Activated CD8-positive, alpha-beta memory T cell treated with anti-CD3 and anti-CD28 coated beads, Interleukin-2, amount 10 ng/mL, durations not matched to agents 7 days and 5 days (primary cell): ENCODE measurements at regions not wholly inside any gene's neighbourhood (a gene's known extent, or its start where the extent isn't known, plus 50 kb on each side); places are given as distances from the start of the nearest gene placed in this dataset.

ENCODE experiments used
- ATAC-seq: fragments of 150-1000 bp; cut with Tn5 transposase; one replicate; pipeline ENCODE4 v1.10.0; 2021; ENCODE audit warnings: moderate library complexity
- CTCF ChIA-PET: fragments of 350-600 bp; sonication (Branson Sonifier 250); formaldehyde crosslinking; loops from one replicate; lab custom pipeline; 2021; ENCODE audit warnings: antibody characterized with exemption; lab: Charles Lee
- DNase-seq: peaks from one replicate; pipeline ENCODE4 v3.0.0-alpha.2; 2020
- H3K27ac Mint-ChIP-seq: one replicate; pipeline ENCODE4 v1.8.0; 2021; ENCODE audit warnings: mild to moderate bottlenecking, mixed read lengths
- H3K27me3 Mint-ChIP-seq: one replicate; pipeline ENCODE4 v1.8.0; 2021; ENCODE audit warnings: mixed read lengths
- H3K36me3 Mint-ChIP-seq: one replicate; pipeline ENCODE4 v1.8.0; 2021; ENCODE audit warnings: mild to moderate bottlenecking, mixed read lengths
- H3K4me1 Mint-ChIP-seq: one replicate; pipeline ENCODE4 v1.8.0; 2021; ENCODE audit warnings: mixed read lengths
- H3K4me3 Mint-ChIP-seq: one replicate; pipeline ENCODE4 v1.8.0; 2021; ENCODE audit warnings: mild to moderate bottlenecking, moderate library complexity, mixed read lengths
- H3K9me3 Mint-ChIP-seq: one replicate; pipeline ENCODE4 v1.8.0; 2022; ENCODE audit warnings: low read depth, mixed read lengths

- ATAC-seq: no peak
- Mint-ChIP-seq H3K4me3 (no peak overlapping the region), H3K36me3 (no peaks in the 10 kb centered on the region), H3K27ac (no peak overlapping the region), H3K27me3 (peaks cover 2% of the 10 kb centered on the region), H3K4me1 (no peaks in the 10 kb centered on the region), H3K9me3 (no peaks in the 10 kb centered on the region)
- CTCF ChIA-PET: no interaction called here
- DNase-seq: no peak
Measured at GRCh38 chr9:87141124-87141523, 193.8 kb upstream of the GAS1 start.

DNA sequence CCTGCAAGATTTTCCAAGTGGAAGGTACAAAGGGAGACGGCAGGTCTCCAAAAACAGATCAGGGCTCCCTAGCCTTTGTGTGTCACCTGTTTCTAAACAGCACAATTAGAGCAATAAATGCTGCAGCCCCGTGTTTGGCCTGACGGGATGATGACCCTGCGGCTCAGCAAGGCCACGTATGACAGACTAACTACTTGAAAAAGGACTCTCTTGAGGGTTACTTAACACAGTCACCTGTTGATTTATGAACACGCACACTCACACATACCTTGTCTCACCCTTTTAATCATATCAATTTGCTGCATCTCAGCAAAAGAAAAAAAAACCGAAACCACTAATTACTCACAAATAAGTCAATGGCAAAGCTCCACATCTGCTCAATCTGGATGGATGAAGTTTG is 199.6 kb upstream of the GAS1 start:
- Mint-ChIP-seq H3K36me3 (no peaks in the 10 kb centered on the region), H3K9me3 (no peaks in the 10 kb centered on the region), H3K27me3 (peaks cover 35% of the 10 kb centered on the region), H3K27ac (no peak overlapping the region), H3K4me3 (no peak overlapping the region), H3K4me1 (peaks cover 1% of the 10 kb centered on the region)
- DNase-seq: no peak
- CTCF ChIA-PET: no interaction called here
- no peak for ATAC-seq

DNA sequence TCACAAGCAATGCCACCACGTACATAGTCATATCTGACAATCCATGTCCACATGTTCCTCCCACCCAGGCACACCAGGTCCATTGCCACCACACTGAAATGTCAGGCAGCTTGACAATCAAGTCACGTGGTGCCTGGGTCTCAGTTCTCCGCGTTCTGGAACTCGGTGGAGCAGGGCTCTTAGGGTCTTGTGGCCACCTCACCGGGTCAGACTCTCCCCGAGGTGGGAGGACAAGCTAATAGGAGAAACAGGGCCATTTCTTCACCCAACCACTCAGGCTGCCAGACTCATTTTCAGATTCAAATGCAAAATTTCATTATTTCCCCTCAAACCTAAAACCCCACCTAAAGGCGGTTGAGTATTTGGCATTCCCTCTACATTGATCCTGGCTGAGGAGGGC is 200.5 kb upstream of the GAS1 start:
- no peaks in the 10 kb centered on the region for H3K36me3 Mint-ChIP-seq
- CTCF ChIA-PET: no interaction called here
- no peaks in the 10 kb centered on the region for H3K9me3 Mint-ChIP-seq
- no peak overlapping the region for H3K4me3 Mint-ChIP-seq
- no peak for DNase-seq
- H3K4me1 Mint-ChIP-seq: peaks cover 1% of the 10 kb centered on the region
- no peak for ATAC-seq
- no peak overlapping the region for H3K27ac Mint-ChIP-seq
- H3K27me3 Mint-ChIP-seq: peaks cover 35% of the 10 kb centered on the region

DNA sequence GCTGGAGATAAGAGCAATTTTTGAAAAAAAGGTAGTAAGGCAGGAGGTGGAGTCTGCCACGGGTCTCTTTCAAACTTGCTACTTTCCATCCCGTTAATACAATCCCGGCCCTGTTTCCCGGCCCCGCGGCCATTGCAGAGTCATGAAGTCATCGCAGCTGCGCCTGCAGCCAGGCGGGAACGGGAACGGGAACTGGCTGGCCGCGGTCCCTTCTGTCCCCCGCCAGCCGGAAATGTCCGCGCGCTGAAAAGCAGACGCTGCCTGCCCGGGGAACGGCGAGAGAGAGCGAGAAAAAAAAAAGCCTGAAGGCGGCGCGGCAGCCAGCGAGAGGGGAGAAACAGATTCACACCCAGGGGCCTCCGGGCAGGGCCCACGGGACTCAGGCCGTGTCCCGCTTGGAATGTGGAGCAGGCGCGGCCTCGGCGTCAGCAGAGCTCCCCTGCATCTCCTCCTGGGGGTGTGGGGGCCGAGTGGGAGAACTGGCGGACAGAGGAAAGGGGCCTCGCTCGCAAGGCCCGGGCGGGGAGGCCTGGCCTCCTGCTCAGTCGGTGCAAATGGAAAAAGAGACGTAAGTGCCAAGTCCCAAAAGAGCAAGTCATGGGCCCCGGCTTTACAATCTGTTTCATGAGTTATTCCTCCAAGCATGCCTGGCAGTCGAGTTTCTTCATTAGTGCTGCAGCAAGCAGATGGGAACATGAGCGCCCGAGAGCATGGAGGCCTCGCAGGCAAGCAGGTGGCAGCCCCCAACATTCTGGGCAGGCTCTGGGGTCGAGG is 201.2 kb upstream of the GAS1 start:
- H3K36me3 Mint-ChIP-seq: no peaks in the 10 kb centered on the region
- CTCF ChIA-PET: no interaction called here
- DNase-seq: no peak
- peaks cover 35% of the 10 kb centered on the region for H3K27me3 Mint-ChIP-seq
- peaks cover 1% of the 10 kb centered on the region for H3K4me1 Mint-ChIP-seq
- no peak for ATAC-seq
- H3K9me3 Mint-ChIP-seq: no peaks in the 10 kb centered on the region
- no peak overlapping the region for H3K4me3 Mint-ChIP-seq
- no peak overlapping the region for H3K27ac Mint-ChIP-seq

DNA sequence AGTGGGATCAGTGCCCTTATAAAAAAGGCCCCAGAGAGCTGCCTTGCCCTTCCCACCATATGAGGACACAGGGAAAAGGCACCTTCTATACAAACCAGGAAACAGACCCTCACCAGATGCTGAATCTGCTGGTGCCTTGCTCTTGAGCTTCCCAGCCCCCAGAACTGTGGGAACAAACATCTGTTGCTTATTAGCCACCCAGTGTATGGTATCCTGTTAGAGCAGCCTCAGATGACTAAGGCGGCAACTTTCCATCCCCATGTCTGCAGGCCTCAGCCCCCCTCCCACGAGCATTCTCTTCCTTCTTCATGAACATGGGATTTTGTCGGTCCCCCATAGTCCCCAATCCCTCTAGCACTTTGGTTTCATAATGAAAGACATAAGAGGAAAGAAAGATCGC is 202.5 kb upstream of the GAS1 start:
- Mint-ChIP-seq H3K4me1 (peaks cover 4% of the 10 kb centered on the region), H3K36me3 (no peaks in the 10 kb centered on the region), H3K9me3 (no peaks in the 10 kb centered on the region), H3K27me3 (peaks cover 35% of the 10 kb centered on the region), H3K27ac (no peak overlapping the region), H3K4me3 (no peak overlapping the region)
- no peak for ATAC-seq
- DNase-seq: no peak
- CTCF ChIA-PET: no interaction called here

GRCh38 chr9:87152256-87152655 is 204.9 kb upstream of the GAS1 start:
- Mint-ChIP-seq H3K4me1 (peaks cover 4% of the 10 kb centered on the region), H3K9me3 (no peaks in the 10 kb centered on the region), H3K27ac (no peak overlapping the region), H3K4me3 (no peak overlapping the region), H3K36me3 (no peaks in the 10 kb centered on the region), H3K27me3 (peaks cover 26% of the 10 kb centered on the region)
- CTCF ChIA-PET: no interaction called here
- DNase-seq: no peak
- no peak for ATAC-seq

DNA sequence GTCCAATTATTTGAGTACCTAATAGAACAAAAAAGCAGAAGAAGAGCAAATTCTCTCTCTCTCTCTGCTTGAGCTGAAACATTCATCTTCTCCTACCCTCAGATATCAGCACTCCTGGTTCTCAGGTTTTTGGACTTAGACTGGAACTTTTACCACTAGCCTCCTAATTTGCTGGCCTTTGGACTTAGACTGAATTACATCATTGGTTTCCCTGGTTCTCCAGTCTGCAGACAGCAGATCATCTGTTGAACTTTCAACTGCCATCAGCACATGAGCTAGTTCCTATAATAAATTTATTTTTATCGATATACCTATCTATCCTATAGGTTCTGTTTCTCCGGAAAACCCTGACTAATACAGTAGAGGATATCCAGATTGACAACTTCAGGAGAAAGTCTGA is 208.9 kb upstream of the GAS1 start:
- no peaks in the 10 kb centered on the region for H3K36me3 Mint-ChIP-seq
- H3K4me3 Mint-ChIP-seq: no peak overlapping the region
- CTCF ChIA-PET: no interaction called here
- H3K4me1 Mint-ChIP-seq: peaks cover 2% of the 10 kb centered on the region
- no peaks in the 10 kb centered on the region for H3K27me3 Mint-ChIP-seq
- no peaks in the 10 kb centered on the region for H3K9me3 Mint-ChIP-seq
- ATAC-seq (no peak), DNase-seq (no peak)
- H3K27ac Mint-ChIP-seq: no peak overlapping the region

DNA sequence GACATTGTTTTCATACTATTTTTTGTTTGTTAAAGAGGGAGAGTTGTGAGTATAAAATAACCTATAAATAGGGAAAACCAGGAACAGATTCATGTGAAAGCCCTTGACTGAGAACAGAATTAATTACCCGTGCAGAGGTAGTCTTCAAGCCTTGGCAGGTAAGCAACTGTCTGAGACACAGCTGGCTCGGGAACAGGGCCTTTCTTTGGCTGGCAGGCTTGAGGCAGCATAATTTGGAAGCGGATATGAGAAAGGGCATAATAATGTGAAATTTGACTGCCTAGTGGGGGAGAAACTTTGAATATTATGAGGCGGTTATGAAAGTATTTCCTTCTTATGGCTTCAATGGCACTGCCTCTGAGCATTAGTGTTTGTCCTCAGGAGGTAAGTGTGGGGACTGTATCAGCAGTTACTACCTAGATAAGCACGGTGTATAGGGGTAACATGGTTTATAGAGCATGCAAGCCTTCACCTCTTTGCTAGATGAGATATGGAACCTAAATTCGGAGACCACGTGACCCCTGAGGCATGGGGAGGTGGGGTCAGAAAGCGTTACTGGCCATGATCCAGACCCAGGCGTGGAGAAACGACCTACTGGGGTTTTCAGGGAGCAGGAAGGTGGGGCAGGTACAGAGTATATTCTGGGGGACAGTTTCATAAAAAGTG is 210.2 kb upstream of the GAS1 start:
- CTCF ChIA-PET: no interaction called here
- H3K4me1 Mint-ChIP-seq: peaks cover 2% of the 10 kb centered on the region
- DNase-seq (no peak), ATAC-seq (no peak)
- no peaks in the 10 kb centered on the region for H3K36me3 Mint-ChIP-seq
- no peaks in the 10 kb centered on the region for H3K27me3 Mint-ChIP-seq
- H3K9me3 Mint-ChIP-seq: no peaks in the 10 kb centered on the region
- H3K27ac Mint-ChIP-seq: no peak overlapping the region
- H3K4me3 Mint-ChIP-seq: no peak overlapping the region

DNA sequence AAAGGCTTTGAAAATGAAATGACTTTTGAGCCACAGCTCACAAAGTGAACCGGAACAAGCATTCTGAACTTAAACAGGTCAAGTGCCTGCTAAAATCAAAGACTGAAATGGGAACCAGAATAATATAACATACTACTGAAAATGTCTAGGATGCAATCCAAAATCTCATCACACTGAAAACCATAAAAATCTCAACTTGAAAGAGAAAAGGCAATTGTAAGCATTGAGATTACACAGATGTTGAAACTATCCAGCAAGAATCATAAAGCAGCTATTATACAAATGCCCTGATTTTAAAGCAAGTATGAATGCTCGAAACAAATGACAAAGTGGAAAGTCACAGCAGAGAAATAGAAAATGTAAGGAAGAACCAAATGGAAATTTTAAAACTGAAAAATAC is 211.5 kb upstream of the GAS1 start:
- DNase-seq: no peak
- Mint-ChIP-seq H3K27me3 (no peaks in the 10 kb centered on the region), H3K9me3 (no peaks in the 10 kb centered on the region), H3K36me3 (no peaks in the 10 kb centered on the region), H3K4me1 (peaks cover 2% of the 10 kb centered on the region), H3K27ac (no peak overlapping the region), H3K4me3 (no peak overlapping the region)
- ATAC-seq: no peak
- CTCF ChIA-PET: no interaction called here

DNA sequence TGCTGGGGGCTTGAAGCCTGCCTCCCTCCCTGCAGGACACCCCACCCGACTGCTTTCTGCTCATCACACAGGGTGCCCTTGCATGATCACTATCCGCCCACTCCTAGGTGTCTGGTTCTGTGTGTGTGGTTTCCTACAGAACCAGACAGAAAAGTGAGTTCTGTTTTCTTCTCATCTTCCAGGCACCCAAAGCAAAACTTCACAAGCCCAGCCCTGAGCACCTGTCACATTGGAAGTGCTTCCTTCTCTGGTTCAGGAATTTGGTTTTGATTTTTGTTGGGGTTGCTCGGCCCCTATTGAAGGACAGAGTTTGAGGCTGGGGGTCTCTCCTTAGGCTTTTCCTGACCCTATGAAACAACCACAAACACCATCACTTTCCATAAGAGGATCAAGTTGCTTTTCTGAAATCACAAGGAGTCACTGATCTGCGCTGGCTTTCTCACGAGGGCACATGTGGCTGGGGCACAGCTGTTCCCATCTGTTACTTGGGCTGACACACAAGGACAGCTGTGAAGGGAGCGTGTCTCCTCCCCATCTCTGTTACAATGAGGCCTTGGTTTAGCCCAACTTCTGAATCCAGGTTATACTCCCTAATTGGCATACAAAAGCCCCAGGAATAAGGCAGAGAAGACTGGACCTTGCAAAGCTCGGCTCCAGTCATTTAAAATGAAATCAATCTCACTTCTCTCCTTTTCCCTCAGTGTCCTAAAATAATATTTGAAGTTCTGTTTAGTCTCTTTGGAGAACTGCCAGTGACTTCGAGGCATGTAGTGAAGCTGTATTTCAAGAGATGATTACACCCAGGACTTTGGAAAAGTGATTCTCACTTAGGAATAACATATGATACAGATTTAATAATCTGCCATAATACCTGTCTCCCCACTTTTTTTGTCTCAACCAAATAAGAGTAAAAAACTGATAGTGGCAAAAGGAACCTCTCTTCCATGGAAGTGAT is 213.1 kb upstream of the GAS1 start:
- Mint-ChIP-seq H3K27me3 (no peaks in the 10 kb centered on the region), H3K36me3 (no peaks in the 10 kb centered on the region), H3K4me1 (no peaks in the 10 kb centered on the region), H3K9me3 (no peaks in the 10 kb centered on the region), H3K27ac (no peak overlapping the region), H3K4me3 (no peak overlapping the region)
- CTCF ChIA-PET: no interaction called here
- DNase-seq (no peak), ATAC-seq (no peak)

GRCh38 chr9:87167161-87167560 is 219.9 kb upstream of the GAS1 start:
- Mint-ChIP-seq H3K4me3 (no peak overlapping the region), H3K9me3 (no peaks in the 10 kb centered on the region), H3K4me1 (no peaks in the 10 kb centered on the region), H3K27ac (no peak overlapping the region), H3K36me3 (no peaks in the 10 kb centered on the region), H3K27me3 (no peaks in the 10 kb centered on the region)
- DNase-seq (no peak), ATAC-seq (no peak)
- CTCF ChIA-PET: no interaction called here

- no peaks in the 10 kb centered on the region for H3K9me3 Mint-ChIP-seq
- CTCF ChIA-PET: no interaction called here
- H3K4me1 Mint-ChIP-seq: no peaks in the 10 kb centered on the region
- H3K27ac Mint-ChIP-seq: no peak overlapping the region
- ATAC-seq (no peak), DNase-seq (no peak)
- H3K27me3 Mint-ChIP-seq: no peaks in the 10 kb centered on the region
- no peak overlapping the region for H3K4me3 Mint-ChIP-seq
- no peaks in the 10 kb centered on the region for H3K36me3 Mint-ChIP-seq
Measured at GRCh38 chr9:87167582-87167981, 220.3 kb upstream of the GAS1 start.

GRCh38 chr9:87178302-87178701 is 231.0 kb upstream of the GAS1 start:
- H3K9me3 Mint-ChIP-seq: peaks cover 3% of the 10 kb centered on the region
- H3K36me3 Mint-ChIP-seq: peaks cover 2% of the 10 kb centered on the region
- no peak overlapping the region for H3K4me3 Mint-ChIP-seq
- H3K4me1 Mint-ChIP-seq: peaks cover 2% of the 10 kb centered on the region
- DNase-seq (no peak), ATAC-seq (no peak)
- no peaks in the 10 kb centered on the region for H3K27me3 Mint-ChIP-seq
- CTCF ChIA-PET: interaction anchor here (0.9 kb wide), 1 partner anchor 9 kb away, joined by 3 read pairs; no protein-coding TSS in a partner anchor
- no peak overlapping the region for H3K27ac Mint-ChIP-seq
